CD4-positive, alpha-beta T cell treated with Interleukin-6 for 4 hours (primary cell): ENCODE measurements at regions not wholly inside any gene's neighbourhood (a gene's known extent, or its start where the extent isn't known, plus 50 kb on each side); places are given as distances from the start of the nearest gene placed in this dataset.

ENCODE experiments used
- DNase-seq: peaks from one replicate; pipeline ENCODE4 v3.0.0-alpha.2; 2020; ENCODE audit warnings: mixed read lengths

DNA sequence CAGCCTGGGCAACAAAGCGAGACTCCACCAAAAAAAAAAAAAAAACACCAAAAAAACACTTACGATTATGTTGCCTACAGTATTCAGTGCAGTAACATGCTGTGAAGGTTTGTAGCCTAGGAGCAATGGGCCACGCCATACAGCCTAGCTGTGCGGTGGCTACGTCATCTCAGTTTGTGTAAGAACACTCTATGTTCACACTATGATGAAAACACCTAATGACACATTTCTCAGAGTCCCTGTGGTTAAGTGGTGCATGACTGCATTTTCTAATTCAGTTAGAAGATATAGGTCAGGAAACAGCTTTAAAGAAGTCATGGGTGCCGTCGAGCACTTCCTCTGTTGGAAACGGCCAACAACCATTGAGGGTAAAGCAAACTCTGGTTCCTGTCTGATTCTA, 75.7 kb upstream of the ANO1 start:
- no peak for DNase-seq

DNA sequence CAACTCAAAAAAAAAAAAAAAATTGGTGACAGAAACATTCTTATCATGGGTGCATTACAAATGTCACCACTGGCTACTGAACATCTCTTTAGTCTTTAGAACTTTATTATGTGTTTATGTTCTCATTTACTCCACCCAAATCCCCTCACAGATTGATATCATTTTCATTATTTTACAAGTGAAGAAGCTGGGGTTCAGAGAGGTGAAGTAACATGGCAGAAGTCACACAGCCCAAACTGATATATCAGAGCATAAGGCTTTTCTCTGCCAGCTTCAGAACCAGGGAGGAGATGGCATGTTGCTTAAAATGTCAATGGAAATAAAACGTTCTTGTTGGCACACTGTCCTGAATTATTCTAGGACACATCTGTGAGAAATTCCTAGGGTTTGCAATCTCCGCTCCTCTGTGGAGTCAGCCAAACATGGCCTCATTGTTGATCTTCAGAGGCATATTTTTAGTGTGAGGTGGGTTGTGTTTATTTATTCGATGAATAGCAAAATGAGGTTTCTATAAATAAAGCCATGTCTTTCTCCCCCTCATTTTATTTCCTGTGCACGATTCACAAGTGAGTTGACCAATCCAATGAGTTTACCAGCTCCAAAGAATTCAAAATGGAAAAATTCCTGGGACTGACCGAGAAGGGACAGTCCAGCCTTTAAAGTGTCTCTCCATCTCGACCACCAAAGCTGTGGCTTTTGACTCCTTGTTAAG, 72.9 kb upstream of the ANO1 start:
- no peak for DNase-seq

GRCh38 chr11:70007796-70008195, 70.3 kb upstream of the ANO1 start:
- no peak for DNase-seq

GRCh38 chr11:70010774-70011173, 67.3 kb upstream of the ANO1 start:
- DNase-seq: no peak

DNA sequence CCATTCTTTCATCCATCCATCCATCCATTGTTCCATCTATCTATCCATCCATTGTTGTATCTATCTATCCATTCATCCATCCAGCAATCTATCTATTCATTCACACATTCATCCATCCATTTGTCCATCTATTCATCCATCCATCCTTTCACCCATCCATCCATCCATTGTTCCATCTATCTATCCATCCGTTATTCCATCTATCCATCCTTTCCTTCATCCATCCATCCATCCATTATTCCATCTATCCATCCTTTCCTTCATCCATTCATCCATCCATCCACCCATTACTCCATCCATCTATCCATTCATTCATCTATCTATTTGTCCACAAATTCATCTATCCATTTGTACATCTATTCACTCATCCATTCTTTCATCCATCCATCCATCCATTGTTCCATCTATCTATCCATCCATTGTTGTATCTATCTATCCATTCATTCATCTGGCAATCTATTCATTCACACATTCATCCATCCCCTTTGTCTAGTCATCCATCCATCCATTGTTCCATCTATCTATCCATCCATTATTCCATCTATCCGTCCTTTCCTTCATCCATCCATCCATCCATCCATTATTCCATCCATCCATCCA, 65.9 kb upstream of the ANO1 start:
- DNase-seq: no peak

DNA sequence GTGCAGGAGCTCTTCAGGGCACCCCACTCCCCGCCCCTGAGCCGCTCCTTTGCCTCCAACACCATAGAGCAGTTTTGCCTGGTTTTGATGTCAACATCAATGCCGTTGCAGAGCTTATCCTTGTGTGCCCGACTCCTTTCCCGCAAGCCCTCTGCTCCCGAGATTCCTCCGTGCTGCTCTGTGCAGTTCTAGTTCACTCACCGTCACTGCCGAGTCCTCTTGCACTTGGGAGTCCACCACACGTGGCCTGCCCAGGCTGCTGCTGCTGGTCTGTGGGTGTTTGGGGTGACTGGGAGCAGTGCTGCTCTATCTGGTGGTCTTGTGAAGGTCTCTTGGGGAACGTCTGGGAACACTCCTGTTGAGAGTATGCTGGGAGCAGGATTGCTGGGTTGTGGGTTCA, 63.8 kb upstream of the ANO1 start:
- DNase-seq: no peak

- no peak for DNase-seq
Measured at GRCh38 chr11:70016666-70017367, 61.3 kb upstream of the ANO1 start.

DNA sequence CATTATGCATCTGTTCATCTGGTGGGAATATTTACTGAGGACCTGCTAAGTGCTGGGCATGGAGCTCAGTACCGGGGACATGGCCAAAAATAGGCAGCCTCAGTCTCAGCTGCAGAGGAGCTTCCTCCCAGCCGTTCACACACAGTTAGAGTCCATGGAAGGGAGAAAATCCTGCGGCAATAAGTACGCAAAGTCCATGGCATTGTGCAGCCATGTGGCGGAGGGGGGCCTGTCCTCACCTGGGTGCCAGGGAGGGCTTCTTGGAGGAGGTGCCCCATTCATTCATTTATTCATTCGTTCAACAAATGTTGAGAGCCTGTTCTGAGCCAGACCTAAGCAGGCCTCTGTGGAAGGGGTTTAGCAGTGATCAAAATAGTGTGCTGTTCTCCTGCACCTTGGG, 59.3 kb upstream of the ANO1 start:
- no peak for DNase-seq

- no peak for DNase-seq
Measured at GRCh38 chr11:70019576-70020011, 58.5 kb upstream of the ANO1 start.

DNA sequence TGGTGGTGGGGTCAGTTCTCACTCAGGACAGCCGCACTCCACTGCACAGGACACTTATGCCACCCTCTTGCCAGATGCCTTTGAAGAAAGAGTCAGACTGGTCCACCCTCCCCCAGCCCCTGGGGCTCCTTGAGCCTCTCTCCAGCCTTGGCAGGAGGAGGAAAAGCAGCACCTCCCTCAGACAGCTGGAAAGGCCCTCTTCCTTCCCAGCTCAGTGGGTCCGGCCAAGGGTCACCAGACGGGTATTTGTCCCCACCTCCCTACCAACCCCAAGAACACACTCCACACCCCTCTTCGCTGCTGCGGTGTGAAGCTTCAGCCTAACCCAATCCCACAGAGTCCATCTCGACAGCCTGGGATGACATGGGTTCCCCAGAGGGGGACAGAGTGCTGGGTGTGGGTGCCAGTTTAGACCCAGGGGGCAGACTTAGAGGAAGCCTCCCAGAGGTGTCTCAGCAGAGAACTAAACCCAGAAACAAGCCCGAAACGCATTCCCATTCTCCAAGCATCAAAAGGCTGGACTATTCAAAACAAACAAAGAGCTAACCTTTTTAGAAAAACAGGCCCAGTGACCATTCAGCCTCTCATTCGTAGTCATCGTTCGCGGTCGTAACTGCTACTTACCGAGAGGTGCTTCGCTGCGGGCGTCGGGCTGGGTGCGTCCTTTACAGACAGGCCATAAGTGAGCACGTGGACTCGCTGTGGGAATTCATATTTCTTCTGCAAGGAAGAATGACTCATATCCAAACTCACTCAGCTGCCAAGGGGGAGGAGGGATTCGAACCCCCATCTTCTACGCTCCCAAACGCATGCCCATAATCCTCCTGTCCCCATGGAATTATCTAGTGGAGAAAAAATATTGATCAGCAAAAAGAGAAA, 57.5 kb upstream of the ANO1 start:
- DNase-seq: no peak

DNA sequence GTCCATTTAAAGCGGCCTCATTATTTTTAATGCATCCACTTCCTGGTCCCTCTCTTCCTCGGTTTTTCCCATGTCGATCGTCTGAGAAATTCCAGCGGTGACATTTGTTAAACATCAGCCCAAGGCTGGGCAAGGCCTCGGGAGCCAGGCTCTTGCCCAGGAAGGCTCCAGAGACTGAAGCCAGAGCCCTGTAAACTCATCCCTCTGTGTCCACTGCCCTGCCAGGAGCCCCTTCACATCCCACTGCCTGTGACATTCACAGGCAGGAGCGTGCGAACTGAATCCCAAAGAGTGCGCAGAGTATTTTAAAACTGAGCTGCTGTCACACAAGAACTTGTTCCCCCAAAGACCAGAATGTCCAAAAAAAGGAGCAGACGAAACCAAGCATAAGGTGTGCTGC, 56.5 kb upstream of the ANO1 start:
- DNase-seq: no peak

GRCh38 chr11:70024036-70024772, 53.9 kb upstream of the ANO1 start:
- DNase-seq: no peak

DNA sequence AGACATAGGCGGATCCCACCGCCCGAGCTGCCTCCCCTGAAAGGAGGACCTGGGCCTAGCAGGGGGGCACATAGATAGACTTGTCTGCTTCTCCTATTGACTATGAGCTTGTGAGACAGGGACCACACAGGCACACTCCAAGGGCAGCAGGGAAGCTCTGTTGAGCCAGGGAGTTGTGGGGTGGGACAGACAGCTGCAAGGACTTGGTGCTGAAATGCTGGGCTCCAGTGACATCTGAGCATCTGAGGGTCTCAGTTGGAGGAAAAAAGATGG, 53.4 kb upstream of the ANO1 start:
- DNase-seq: no peak

GRCh38 chr11:70025308-70025707, 52.8 kb upstream of the ANO1 start:
- DNase-seq: no peak

- DNase-seq: no peak
Measured at GRCh38 chr11:70026012-70026411, 52.1 kb upstream of the ANO1 start.

DNA sequence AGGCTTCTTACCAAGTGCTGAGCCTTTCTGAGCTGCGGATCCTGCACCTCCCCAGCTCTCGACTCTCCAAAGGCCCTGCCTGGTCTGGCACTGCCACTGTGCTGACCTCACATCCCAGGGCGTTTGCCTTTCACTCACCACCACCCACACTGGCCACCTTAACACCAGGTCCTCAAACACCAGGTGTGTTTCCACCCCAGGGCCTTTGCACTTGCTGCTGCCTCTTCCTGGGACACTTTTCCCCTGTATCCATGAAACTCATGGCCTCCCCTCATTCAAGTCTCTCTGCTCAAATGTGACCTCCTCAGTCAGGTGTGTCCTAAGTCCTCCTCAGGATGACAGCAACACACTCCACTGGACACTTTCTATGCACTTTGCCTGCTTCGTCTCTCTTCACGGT, 51.4 kb upstream of the ANO1 start:
- no peak for DNase-seq

DNA sequence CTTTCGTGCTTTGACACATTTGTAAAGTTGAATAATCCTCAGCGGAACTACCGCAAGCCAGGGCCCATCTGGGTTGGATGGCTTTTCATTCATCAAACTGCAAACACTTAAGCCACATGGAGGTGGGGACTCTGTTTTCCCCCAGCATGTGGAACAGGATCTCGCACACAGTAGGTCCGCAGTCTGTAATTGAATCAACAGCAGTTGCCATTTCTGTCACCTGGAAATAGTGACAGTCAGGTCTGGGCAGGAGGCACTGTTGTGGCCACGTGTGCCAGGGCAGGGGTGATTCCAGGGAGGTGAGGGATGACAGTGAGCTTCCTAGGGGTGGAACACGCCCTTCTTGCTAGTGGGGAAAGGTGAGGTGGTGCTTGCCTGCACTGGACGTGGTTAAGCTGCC, 50.7 kb upstream of the ANO1 start:
- DNase-seq: no peak

GRCh38 chr11:70028147-70028855, 49.8 kb upstream of the ANO1 start:
- DNase-seq: no peak
